Breast epithelium (tissue), 3 donors: ENCODE measurements at regions not wholly inside any gene's neighbourhood (a gene's known extent, or its start where the extent isn't known, plus 50 kb on each side); places are given as distances from the start of the nearest gene placed in this dataset.

Experiments
- CTCF ChIP-seq, 3 donors: fragments of 450-650 bp; IDR thresholded peaks; one replicate each; pipeline ENCODE4 v1.5.1; 2016 to 2017; ENCODE audit warnings: antibody characterized with exemption in 3 of 3, mild to moderate bottlenecking in 3 of 3, moderate library complexity in 3 of 3
- POLR2A ChIP-seq: fragments of 450-650 bp; IDR thresholded peaks from one replicate; pipeline ENCODE4 v1.6.1; 2016; ENCODE audit warnings: antibody characterized with exemption, mild to moderate bottlenecking, moderate library complexity
- POLR2AphosphoS5 ChIP-seq, 3 donors: sonication (generic); formaldehyde crosslinking; IDR thresholded peaks; one replicate each; pipeline ENCODE4 v1.6.1; 2017; ENCODE audit warnings: antibody characterized with exemption in 3 of 3

- no peak for TF ChIP-seq CTCF (IDR thresholded peaks at IDR 0.05)
- no peak for TF ChIP-seq POLR2A
- no peak for TF ChIP-seq POLR2AphosphoS5 (IDR thresholded peaks at IDR 0.05)
Measured at GRCh38 chr20:24321973-24322372, 147.5 kb upstream of the SYNDIG1 start.
